NCI-H774 (cell line): ENCODE measurements at regions not wholly inside any gene's neighbourhood (a gene's known extent, or its start where the extent isn't known, plus 50 kb on each side); places are given as distances from the start of the nearest gene placed in this dataset.

Source experiments
- DNase-seq: peaks from one replicate; lab custom pipeline; 2025; lab: John Stamatoyannopoulos, UW

GRCh38 chr22:27662359-27663301 lies 138.9 kb downstream of the MN1 start:
- DNase-seq: no peak

- no peak for DNase-seq
Observed at GRCh38 chr22:27663812-27664211, 137.7 kb downstream of the MN1 start.

- no peak for DNase-seq
Observed at GRCh38 chr22:27666272-27666997, 135.1 kb downstream of the MN1 start.

- no peak for DNase-seq
Observed at GRCh38 chr22:27667121-27667843, 134.3 kb downstream of the MN1 start.

GRCh38 chr22:27668828-27669797 lies 132.4 kb downstream of the MN1 start:
- no peak for DNase-seq

GRCh38 chr22:27669798-27670599 lies 131.6 kb downstream of the MN1 start:
- no peak for DNase-seq

- DNase-seq: no peak
Observed at GRCh38 chr22:27670701-27671412, 130.7 kb downstream of the MN1 start.

GRCh38 chr22:27671413-27671935 lies 130.1 kb downstream of the MN1 start:
- DNase-seq: no peak

GRCh38 chr22:27672721-27673418 lies 128.7 kb downstream of the MN1 start:
- DNase-seq: no peak

GRCh38 chr22:27673839-27674238 lies 127.7 kb downstream of the MN1 start:
- no peak for DNase-seq

- DNase-seq: no peak
Observed at GRCh38 chr22:27674261-27674923, 127.2 kb downstream of the MN1 start.

GRCh38 chr22:27676545-27677213 lies 124.9 kb downstream of the MN1 start:
- no peak for DNase-seq

- DNase-seq: no peak
Observed at GRCh38 chr22:27677905-27678458, 123.6 kb downstream of the MN1 start.

GRCh38 chr22:27679176-27679575 lies 122.4 kb downstream of the MN1 start:
- no peak for DNase-seq

- no peak for DNase-seq
Observed at GRCh38 chr22:27679693-27680488, 121.7 kb downstream of the MN1 start.

- DNase-seq: no peak
Observed at GRCh38 chr22:27680636-27681035, 120.9 kb downstream of the MN1 start.

- no peak for DNase-seq
Observed at GRCh38 chr22:27681037-27681436, 120.5 kb downstream of the MN1 start.
